ENCODE measurements at regions not wholly inside any gene's neighbourhood (a gene's known extent, or its start where the extent isn't known, plus 50 kb on each side); places are given as distances from the start of the nearest gene placed in this dataset.

DNA sequence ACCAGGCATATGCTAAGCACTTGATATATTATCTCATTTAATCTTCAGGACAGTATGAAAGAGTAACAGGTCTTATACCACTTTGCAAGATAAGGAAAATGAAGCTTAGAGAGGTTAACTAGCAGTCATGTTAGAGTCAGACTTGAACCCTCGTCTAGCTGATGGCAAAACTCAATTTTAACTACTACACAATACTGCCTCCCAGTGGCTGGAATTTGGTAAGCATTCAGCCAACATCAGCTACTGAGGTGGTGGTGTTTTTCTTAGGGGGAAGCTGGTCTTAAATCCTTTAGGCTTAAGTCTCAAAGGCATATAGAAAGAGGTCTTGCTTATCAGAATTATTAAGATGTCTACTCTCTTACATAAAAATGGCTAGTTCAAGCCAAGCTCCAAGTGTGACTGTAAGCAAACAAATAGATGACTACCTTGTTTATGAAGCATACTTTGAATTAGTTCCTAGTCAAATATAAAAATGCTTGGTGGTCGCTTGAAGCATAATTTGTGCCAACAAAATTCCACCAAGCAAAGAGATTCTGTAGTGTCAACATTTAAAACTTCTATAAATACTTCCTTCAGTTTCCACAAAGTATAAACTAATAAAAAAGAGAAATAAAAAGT lies 325.4 kb upstream of the FIGN start:
- ChIA-PET POLR2A (no interaction called here), CTCF (interaction anchor here (0.5 to 2.4 kb wide), 29 partner anchors 9 to 906 kb away, joined by 3 to 29 read pairs (median 4); no protein-coding TSS in a partner anchor)
- no peak overlapping the region for H3K27ac ChIP-seq (ENCODE audit: low read depth, low read length)
- TF ChIP-seq, protein P1, sequence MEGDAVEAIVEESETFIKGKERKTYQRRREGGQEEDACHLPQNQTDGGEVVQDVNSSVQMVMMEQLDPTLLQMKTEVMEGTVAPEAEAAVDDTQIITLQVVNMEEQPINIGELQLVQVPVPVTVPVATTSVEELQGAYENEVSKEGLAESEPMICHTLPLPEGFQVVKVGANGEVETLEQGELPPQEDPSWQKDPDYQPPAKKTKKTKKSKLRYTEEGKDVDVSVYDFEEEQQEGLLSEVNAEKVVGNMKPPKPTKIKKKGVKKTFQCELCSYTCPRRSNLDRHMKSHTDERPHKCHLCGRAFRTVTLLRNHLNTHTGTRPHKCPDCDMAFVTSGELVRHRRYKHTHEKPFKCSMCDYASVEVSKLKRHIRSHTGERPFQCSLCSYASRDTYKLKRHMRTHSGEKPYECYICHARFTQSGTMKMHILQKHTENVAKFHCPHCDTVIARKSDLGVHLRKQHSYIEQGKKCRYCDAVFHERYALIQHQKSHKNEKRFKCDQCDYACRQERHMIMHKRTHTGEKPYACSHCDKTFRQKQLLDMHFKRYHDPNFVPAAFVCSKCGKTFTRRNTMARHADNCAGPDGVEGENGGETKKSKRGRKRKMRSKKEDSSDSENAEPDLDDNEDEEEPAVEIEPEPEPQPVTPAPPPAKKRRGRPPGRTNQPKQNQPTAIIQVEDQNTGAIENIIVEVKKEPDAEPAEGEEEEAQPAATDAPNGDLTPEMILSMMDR (IDR thresholded peaks at IDR 0.05; ENCODE audit: low read depth, low read length): peak; percentile 66
- H3K4me3 ChIP-seq (ENCODE audit: low read depth, low read length): no peak overlapping the region
- DNase-seq (ENCODE audit: low read depth, low spot score): no peak
- no peaks in the 10 kb centered on the region for H3K27me3 ChIP-seq (ENCODE audit: control insufficient read depth, insufficient read depth, low read length)
- H3K9me3 ChIP-seq (ENCODE audit: control insufficient read depth, insufficient read depth, low read length): no peaks in the 10 kb centered on the region

DNA sequence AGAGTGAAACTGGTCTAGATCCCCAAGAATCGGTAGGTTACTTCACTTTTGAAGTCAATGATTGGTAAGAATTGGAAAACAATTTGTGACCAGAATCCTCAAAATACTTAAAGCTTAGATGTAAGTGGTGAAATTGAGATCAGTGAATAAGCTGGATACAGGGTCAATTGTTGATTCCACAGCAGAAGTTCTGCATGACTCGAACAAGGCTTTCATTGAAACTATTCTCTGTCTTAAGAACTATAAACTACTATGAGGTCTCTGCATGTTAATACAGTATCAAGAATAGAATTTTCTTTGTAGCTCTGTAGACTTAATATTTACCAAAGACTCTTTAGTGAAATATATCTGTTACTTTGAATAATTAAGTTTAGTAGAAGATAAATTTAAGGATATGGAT lies 324.2 kb upstream of the FIGN start:
- ChIA-PET POLR2A (no interaction called here), CTCF (interaction anchor here (0.5 to 2.4 kb wide), 12 partner anchors 8 to 892 kb away, joined by 3 to 29 read pairs (median 7); no protein-coding TSS in a partner anchor)
- TF ChIP-seq, protein P1 (IDR thresholded peaks at IDR 0.05; ENCODE audit: low read depth, low read length): no peak
- DNase-seq (ENCODE audit: low read depth, low spot score): no peak
- no peak overlapping the region for H3K27ac ChIP-seq (ENCODE audit: low read depth, low read length)
- no peaks in the 10 kb centered on the region for H3K9me3 ChIP-seq (ENCODE audit: control insufficient read depth, insufficient read depth, low read length)
- no peaks in the 10 kb centered on the region for H3K27me3 ChIP-seq (ENCODE audit: control insufficient read depth, insufficient read depth, low read length)
- no peak overlapping the region for H3K4me3 ChIP-seq (ENCODE audit: low read depth, low read length)

DNA sequence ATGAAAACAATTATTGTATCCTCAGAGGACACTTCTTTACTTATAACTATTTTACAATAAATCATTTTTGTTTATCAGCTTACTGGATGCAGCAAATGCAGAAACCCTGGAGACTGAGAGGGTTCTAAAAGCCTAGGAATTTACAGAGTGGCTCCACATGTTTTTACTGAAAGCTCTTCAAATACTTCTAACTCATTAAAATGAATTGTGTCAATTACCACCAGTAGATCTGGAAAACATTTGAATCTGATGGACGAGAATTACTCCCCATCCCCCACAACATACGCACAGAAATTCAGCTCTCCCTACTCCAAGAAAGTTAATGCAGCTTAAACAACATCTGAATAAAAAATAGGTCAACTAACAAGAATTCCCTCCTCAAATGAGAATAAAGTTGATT lies 319.8 kb upstream of the FIGN start:
- TF ChIP-seq, protein P1 (IDR thresholded peaks at IDR 0.05; ENCODE audit: low read depth, low read length): no peak
- CTCF ChIA-PET: no interaction called here

DNA sequence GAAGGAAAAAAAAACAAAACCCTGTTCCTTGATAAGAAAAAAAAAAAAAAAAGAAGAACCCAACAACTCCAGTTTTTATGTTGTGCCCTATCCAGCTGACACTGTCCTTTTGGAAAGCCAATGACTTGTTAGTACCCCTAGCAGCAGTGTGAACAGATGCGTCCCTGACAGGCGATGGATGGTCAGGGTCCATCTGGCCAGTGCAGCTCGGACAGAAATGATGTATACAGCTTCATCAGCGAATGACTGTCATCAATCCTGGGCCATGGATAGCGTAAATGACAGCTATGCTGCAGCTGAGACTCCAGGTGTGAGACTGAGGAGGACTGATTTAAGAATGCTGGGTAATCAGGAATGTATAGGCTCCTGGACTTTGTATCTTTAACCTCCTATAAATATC lies 318.8 kb upstream of the FIGN start:
- CTCF ChIA-PET: no interaction called here
- no peaks in the 10 kb centered on the region for H3K9me3 ChIP-seq (ENCODE audit: control insufficient read depth, insufficient read depth, low read length)
- POLR2A ChIA-PET: no interaction called here
- no peak for DNase-seq (ENCODE audit: low read depth, low spot score)
- TF ChIP-seq, protein P1 (IDR thresholded peaks at IDR 0.05; ENCODE audit: low read depth, low read length): no peak
- H3K27ac ChIP-seq (ENCODE audit: low read depth, low read length): no peak overlapping the region
- no peak overlapping the region for H3K4me3 ChIP-seq (ENCODE audit: low read depth, low read length)
- no peaks in the 10 kb centered on the region for H3K27me3 ChIP-seq (ENCODE audit: control insufficient read depth, insufficient read depth, low read length)

More for the DNA sequence above, 319.8 kb upstream of the FIGN start:
- Histone ChIP-seq H3K27me3 (ENCODE audit: control insufficient read depth, insufficient read depth, low read length) (no peaks in the 10 kb centered on the region), H3K9me3 (ENCODE audit: control insufficient read depth, insufficient read depth, low read length) (no peaks in the 10 kb centered on the region), H3K27ac (ENCODE audit: low read depth, low read length) (no peak overlapping the region), H3K4me3 (ENCODE audit: low read depth, low read length) (no peak overlapping the region)
- DNase-seq (ENCODE audit: low read depth, low spot score): no peak
- POLR2A ChIA-PET: no interaction called here

DNA sequence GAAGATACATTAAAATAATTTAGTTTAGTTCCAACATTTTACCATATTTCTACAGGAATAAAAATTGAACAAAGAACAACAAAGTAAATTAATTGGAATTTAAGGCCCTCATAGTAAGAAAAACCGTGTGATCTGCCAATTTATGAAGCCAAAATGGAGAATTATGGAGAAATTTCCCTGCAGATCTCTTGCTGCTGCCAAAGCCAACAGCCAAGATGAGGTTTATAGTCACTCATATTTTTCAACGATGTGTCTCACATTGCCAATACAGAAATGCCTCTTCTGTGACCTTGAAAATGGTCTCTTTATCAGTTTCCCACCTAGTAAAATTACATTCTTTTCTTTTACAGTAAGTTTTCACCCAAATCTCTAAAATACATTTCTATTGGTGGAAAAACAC lies 317.2 kb upstream of the FIGN start:
- CTCF ChIA-PET: interaction anchor here (1.4 kb wide), 1 partner anchor 8 kb away, joined by 8 read pairs; no protein-coding TSS in a partner anchor
- no peaks in the 10 kb centered on the region for H3K27me3 ChIP-seq (ENCODE audit: control insufficient read depth, insufficient read depth, low read length)
- H3K9me3 ChIP-seq (ENCODE audit: control insufficient read depth, insufficient read depth, low read length): no peaks in the 10 kb centered on the region
- TF ChIP-seq, protein P1 (IDR thresholded peaks at IDR 0.05; ENCODE audit: low read depth, low read length): no peak
- POLR2A ChIA-PET: no interaction called here
- no peak overlapping the region for H3K4me3 ChIP-seq (ENCODE audit: low read depth, low read length)
- no peak for DNase-seq (ENCODE audit: low read depth, low spot score)
- H3K27ac ChIP-seq (ENCODE audit: low read depth, low read length): no peak overlapping the region
